Spinal cord (tissue), 9 donors: ENCODE measurements at regions not wholly inside any gene's neighbourhood (a gene's known extent, or its start where the extent isn't known, plus 50 kb on each side); places are given as distances from the start of the nearest gene placed in this dataset.

ENCODE experiments used
- DNase-seq, 6 donors: peaks; one replicate each; pipeline versions ENCODE4 v3.0.0 to v3.0.0-alpha.2; 2013 to 2015; ENCODE audit warnings: low spot score in 6 of 6, low read depth in 4 of 6
- H3K27ac ChIP-seq: one replicate; pipeline ENCODE4 v1.5.1; 2013; ENCODE audit warnings: low read depth, low read length, control low read depth
- H3K27me3 ChIP-seq: one replicate; pipeline ENCODE4 v1.6.1; 2013; ENCODE audit warnings: low read length; ENCODE audit not compliant: control insufficient read depth, insufficient read depth
- H3K36me3 ChIP-seq: one replicate; pipeline ENCODE4 v1.6.1; 2013; ENCODE audit warnings: low read length; ENCODE audit not compliant: control insufficient read depth, insufficient read depth
- H3K4me1 ChIP-seq: one replicate; pipeline ENCODE4 v1.6.1; 2013; ENCODE audit warnings: low read length; ENCODE audit not compliant: control insufficient read depth, insufficient read depth
- H3K4me3 ChIP-seq: one replicate; pipeline ENCODE4 v1.5.1; 2013; ENCODE audit warnings: low read depth, low read length, control low read depth
- H3K9me3 ChIP-seq: one replicate; pipeline ENCODE4 v1.6.1; 2013; ENCODE audit warnings: low read length; ENCODE audit not compliant: control insufficient read depth, insufficient read depth
- WGBS: methylation state at CpG from one replicate; pipeline ENCODE4 v1.1.5; 2013; ENCODE audit warnings: missing lambda C conversion rate; ENCODE audit not compliant: insufficient coverage; 5-methylcytosine and 5-hydroxymethylcytosine counted together
- donor health status: healthy.

GRCh38 chr3:116947148-116947547 is 237.6 kb downstream of the TUSC7 start:
- H3K27ac ChIP-seq, result no peak overlapping the region
- H3K36me3 ChIP-seq, result no peaks in the 10 kb centered on the region
- no peaks in the 10 kb centered on the region for H3K4me1 ChIP-seq
- no peak overlapping the region for H3K4me3 ChIP-seq
- no CpG with 5 or more reads among the region's 3 CpGs for WGBS
- H3K9me3 ChIP-seq, result no peaks in the 10 kb centered on the region
- no peaks in the 10 kb centered on the region for H3K27me3 ChIP-seq
- DNase-seq, result no peak

GRCh38 chr3:116947809-116948208 is 238.2 kb downstream of the TUSC7 start:
- WGBS, result 50% methylated on average over 1 of the region's 3 CpGs
- no peaks in the 10 kb centered on the region for H3K36me3 ChIP-seq
- no peak overlapping the region for H3K27ac ChIP-seq
- no peaks in the 10 kb centered on the region for H3K27me3 ChIP-seq
- H3K9me3 ChIP-seq, result no peaks in the 10 kb centered on the region
- DNase-seq, result peak in 1 of 6 donors; percentile 26
- H3K4me3 ChIP-seq, result no peak overlapping the region
- no peaks in the 10 kb centered on the region for H3K4me1 ChIP-seq

- no peak overlapping the region for H3K27ac ChIP-seq
- H3K36me3 ChIP-seq, result no peaks in the 10 kb centered on the region
- H3K27me3 ChIP-seq, result no peaks in the 10 kb centered on the region
- H3K4me3 ChIP-seq, result no peak overlapping the region
- no peaks in the 10 kb centered on the region for H3K4me1 ChIP-seq
- WGBS, result 67% methylated on average over 2 of the region's 7 CpGs
- no peaks in the 10 kb centered on the region for H3K9me3 ChIP-seq
- no peak for DNase-seq
These were observed 240.9 kb downstream of the TUSC7 start for GRCh38 chr3:116950301-116951055.

- no peaks in the 10 kb centered on the region for H3K36me3 ChIP-seq
- whole genome bisulfite sequencing, result no CpG with 5 or more reads among the region's 3 CpGs
- no peaks in the 10 kb centered on the region for H3K9me3 ChIP-seq
- no peak overlapping the region for H3K27ac ChIP-seq
- DNase-seq, result no peak
- no peaks in the 10 kb centered on the region for H3K4me1 ChIP-seq
- H3K27me3 ChIP-seq, result no peaks in the 10 kb centered on the region
- no peak overlapping the region for H3K4me3 ChIP-seq
These were observed 242.0 kb downstream of the TUSC7 start for GRCh38 chr3:116951610-116952009.

- peak in 1 of 6 donors; percentile 32 for DNase-seq
- no peak overlapping the region for H3K4me3 ChIP-seq
- H3K9me3 ChIP-seq, result no peaks in the 10 kb centered on the region
- no peaks in the 10 kb centered on the region for H3K27me3 ChIP-seq
- no peak overlapping the region for H3K27ac ChIP-seq
- no peaks in the 10 kb centered on the region for H3K36me3 ChIP-seq
- no peaks in the 10 kb centered on the region for H3K4me1 ChIP-seq
- WGBS, result 73% methylated on average over 3 of the region's 3 CpGs
These were observed 248.7 kb downstream of the TUSC7 start for GRCh38 chr3:116958291-116958690.

- Histone ChIP-seq H3K9me3 (no peaks in the 10 kb centered on the region), H3K27ac (no peak overlapping the region), H3K36me3 (no peaks in the 10 kb centered on the region), H3K4me3 (no peak overlapping the region), H3K27me3 (no peaks in the 10 kb centered on the region), H3K4me1 (no peaks in the 10 kb centered on the region)
- DNase-seq, result peak in 1 of 6 donors; percentile 55
- no CpG with 5 or more reads among the region's 4 CpGs for WGBS
These were observed 251.5 kb downstream of the TUSC7 start for GRCh38 chr3:116961106-116961505.

- H3K36me3 ChIP-seq, result no peaks in the 10 kb centered on the region
- no peak overlapping the region for H3K4me3 ChIP-seq
- H3K9me3 ChIP-seq, result no peaks in the 10 kb centered on the region
- no peak for DNase-seq
- no peaks in the 10 kb centered on the region for H3K27me3 ChIP-seq
- H3K4me1 ChIP-seq, result no peaks in the 10 kb centered on the region
- WGBS, result no CpG with 5 or more reads among the region's 3 CpGs
- no peak overlapping the region for H3K27ac ChIP-seq
These were observed 254.2 kb downstream of the TUSC7 start for GRCh38 chr3:116963802-116964201.

- no peak for DNase-seq
- Histone ChIP-seq H3K27me3 (no peaks in the 10 kb centered on the region), H3K9me3 (no peaks in the 10 kb centered on the region), H3K4me3 (no peak overlapping the region), H3K36me3 (no peaks in the 10 kb centered on the region), H3K4me1 (no peaks in the 10 kb centered on the region), H3K27ac (no peak overlapping the region)
- WGBS, result 100% methylated on average over 1 of the region's 2 CpGs
These were observed 257.1 kb downstream of the TUSC7 start for GRCh38 chr3:116966649-116967048.

GRCh38 chr3:116969135-116969534 is 259.6 kb downstream of the TUSC7 start:
- no peaks in the 10 kb centered on the region for H3K27me3 ChIP-seq
- H3K27ac ChIP-seq, result no peak overlapping the region
- WGBS, result 90% methylated on average over 2 of the region's 6 CpGs

GRCh38 chr3:116969646-116970045 is 260.1 kb downstream of the TUSC7 start:
- Histone ChIP-seq H3K36me3 (no peaks in the 10 kb centered on the region), H3K27ac (no peak overlapping the region), H3K4me3 (no peak overlapping the region), H3K4me1 (no peaks in the 10 kb centered on the region), H3K9me3 (no peaks in the 10 kb centered on the region), H3K27me3 (no peaks in the 10 kb centered on the region)
- no peak for DNase-seq
- 100% methylated on average over 1 of the region's 1 CpG for WGBS

More at GRCh38 chr3:116969135-116969534, 259.6 kb downstream of the TUSC7 start:
- Histone ChIP-seq H3K4me1 (no peaks in the 10 kb centered on the region), H3K9me3 (no peaks in the 10 kb centered on the region), H3K36me3 (no peaks in the 10 kb centered on the region), H3K4me3 (no peak overlapping the region)
- no peak for DNase-seq
